ENCODE measurements at regions not wholly inside any gene's neighbourhood (a gene's known extent, or its start where the extent isn't known, plus 50 kb on each side); places are given as distances from the start of the nearest gene placed in this dataset.
"Not testable (repeated sequence)": the region's sequence is repeated elsewhere in the genome, so short reads cannot be mapped to it uniquely, and the experiment has no call there.

DNA sequence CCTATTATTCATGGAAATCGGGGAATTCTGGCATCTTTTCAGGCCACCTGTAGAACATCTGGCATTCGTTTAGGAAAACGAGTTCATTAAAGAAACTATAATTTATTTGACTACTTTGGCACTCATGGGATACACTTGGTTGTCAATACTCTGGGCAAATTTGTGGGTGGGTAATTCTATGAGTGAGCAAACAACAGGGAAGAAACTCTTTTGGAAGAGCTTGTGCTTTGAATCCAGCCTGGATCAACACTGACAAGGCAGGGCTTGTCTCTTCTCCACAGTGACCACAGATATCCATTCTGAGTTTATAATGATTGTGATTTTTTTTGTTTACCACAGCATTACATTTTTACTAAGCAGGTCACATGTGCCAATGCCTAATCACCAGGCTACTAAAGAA lies 394.7 kb downstream of the THBS2 start:
- no peak for DNase-seq (ENCODE audit: low read depth)
- TF ChIP-seq, protein P1, sequence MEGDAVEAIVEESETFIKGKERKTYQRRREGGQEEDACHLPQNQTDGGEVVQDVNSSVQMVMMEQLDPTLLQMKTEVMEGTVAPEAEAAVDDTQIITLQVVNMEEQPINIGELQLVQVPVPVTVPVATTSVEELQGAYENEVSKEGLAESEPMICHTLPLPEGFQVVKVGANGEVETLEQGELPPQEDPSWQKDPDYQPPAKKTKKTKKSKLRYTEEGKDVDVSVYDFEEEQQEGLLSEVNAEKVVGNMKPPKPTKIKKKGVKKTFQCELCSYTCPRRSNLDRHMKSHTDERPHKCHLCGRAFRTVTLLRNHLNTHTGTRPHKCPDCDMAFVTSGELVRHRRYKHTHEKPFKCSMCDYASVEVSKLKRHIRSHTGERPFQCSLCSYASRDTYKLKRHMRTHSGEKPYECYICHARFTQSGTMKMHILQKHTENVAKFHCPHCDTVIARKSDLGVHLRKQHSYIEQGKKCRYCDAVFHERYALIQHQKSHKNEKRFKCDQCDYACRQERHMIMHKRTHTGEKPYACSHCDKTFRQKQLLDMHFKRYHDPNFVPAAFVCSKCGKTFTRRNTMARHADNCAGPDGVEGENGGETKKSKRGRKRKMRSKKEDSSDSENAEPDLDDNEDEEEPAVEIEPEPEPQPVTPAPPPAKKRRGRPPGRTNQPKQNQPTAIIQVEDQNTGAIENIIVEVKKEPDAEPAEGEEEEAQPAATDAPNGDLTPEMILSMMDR (IDR thresholded peaks at IDR 0.05; ENCODE audit: insufficient read depth, low read depth, low read length, missing control alignments), result no peak
- no peak overlapping the region for H3K4me3 ChIP-seq (ENCODE audit: low read depth, low read length)

DNA sequence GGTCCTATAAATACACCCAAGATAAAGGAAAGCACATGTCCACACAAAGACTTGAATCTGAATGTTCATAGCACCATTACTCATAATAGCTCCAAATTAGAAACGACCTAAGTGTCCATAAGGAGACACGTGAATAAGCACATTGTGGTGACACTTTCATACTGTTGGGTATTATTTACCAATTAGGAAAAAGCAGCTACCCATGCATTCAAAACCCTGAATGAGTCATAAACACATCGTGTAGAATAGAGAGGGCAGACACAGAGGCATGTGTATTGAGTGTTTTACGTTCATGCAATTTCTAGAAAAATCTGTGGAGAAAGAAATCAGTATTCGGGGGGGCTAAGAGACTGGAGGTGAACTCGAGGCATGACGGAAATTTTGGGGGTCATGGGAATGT lies 396.7 kb downstream of the THBS2 start:
- TF ChIP-seq, protein P1 (IDR thresholded peaks at IDR 0.05; ENCODE audit: insufficient read depth, low read depth, low read length, missing control alignments), result no peak
- DNase-seq (ENCODE audit: low read depth), result no peak
- H3K4me3 ChIP-seq (ENCODE audit: low read depth, low read length), result no peak overlapping the region

DNA sequence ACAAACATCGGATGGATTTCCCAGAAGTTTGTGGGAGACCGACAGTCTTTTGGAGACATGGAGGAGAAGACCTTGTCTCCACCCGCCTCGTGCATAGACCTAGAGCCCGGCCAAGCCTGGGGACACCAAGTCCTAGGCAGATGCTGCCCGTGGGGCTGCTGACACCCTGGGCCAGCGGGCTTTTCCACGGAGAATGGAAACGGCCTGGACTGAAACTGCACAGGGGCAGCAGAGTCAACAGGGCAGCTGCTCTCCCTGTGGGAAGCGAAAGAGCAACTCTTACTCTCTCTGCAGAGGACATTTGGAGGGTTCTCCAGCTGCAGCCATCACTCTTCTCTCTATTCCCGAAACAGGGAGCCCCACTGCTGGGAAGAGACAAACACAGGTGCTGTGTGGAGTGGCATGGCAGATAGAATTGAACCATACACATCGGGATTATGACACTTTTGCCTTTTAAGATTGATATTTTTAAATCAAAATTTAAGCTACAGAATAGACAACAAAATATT lies 401.2 kb downstream of the THBS2 start:
- no peak for DNase-seq (ENCODE audit: low read depth)
- TF ChIP-seq, protein P1 (IDR thresholded peaks at IDR 0.05; ENCODE audit: insufficient read depth, low read depth, low read length, missing control alignments), result no peak
- H3K4me3 ChIP-seq (ENCODE audit: low read depth, low read length), result no peak overlapping the region

DNA sequence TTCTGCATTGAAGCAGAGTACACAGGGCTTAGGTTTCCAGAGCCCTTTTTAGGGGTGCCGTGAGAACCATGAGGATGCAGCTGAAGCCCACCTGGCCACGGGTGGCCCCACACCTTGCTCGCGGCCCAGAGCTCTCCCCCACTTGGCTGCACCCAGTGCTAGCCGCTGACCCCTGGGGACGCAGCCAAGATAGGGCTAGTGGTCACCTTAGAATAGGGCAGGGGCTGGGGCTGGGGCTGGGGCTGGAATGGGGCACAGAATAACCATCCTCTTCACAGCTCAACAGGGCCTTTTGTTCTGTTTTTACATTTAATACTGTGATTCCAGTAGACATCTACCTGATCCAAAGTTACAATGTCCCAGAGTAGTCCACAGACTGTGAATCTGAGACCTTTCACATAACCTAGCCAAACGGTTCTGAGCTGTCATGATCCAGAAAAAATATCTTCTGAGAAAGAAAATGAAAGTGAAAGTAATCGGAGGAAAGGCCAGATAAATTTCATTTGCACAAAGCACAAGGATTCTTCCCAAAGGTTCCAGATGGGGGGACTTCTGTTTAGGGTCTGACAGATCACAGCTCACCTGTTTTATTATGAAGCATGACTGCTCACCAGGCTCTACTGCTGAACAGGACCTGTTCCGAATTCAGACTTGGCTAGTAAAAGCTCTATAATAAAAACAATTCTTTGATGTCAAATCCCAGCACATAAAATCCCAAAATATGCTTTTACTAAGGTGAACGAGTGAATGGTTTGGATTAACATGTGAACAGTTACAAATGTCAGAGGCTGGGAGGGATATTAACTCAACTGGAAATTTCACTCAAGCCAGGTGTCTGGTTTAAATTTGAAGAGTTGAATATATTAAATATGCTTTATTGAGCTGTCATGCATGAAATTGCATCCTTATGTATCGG lies 401.9 kb downstream of the THBS2 start:
- TF ChIP-seq, protein P1 (IDR thresholded peaks at IDR 0.05; ENCODE audit: insufficient read depth, low read depth, low read length, missing control alignments), result no peak
- H3K4me3 ChIP-seq (ENCODE audit: low read depth, low read length), result no peak overlapping the region; the same call in 1 of the 2 replicates
- DNase-seq (ENCODE audit: low read depth), result no peak

DNA sequence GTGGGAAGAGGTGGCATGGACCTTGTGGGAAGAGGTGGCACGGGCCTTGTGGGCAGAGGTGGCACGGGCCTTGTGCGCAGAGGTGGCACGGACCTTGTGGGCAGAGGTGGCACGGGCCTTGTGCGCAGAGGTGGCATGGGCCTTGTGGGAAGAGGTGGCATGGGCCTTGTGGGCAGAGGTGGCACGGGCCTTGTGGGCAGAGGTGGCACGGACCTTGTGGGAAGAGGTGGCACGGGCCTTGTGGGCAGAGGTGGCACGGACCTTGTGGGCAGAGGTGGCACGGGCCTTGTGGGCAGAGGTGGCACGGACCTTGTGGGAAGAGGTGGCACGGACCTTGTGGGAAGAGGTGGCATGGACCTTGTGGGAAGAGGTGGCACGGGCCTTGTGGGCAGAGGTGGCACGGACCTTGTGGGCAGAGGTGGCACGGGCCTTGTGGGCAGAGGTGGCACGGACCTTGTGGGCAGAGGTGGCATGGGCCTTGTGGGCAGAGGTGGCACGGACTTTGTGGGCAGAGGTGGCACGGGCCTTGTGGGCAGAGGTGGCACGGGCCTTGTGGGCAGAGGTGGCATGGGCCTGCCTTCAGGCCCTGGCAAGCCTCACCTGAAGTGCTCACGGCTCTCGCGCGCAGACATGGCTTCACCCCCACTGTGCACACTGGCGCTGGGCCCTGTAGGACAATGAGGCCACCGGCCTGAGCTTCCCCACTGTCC lies 403.5 kb downstream of the THBS2 start:
- not testable (repeated sequence) for DNase-seq (ENCODE audit: low read depth); H3K4me3 ChIP-seq (ENCODE audit: low read depth, low read length)

DNA sequence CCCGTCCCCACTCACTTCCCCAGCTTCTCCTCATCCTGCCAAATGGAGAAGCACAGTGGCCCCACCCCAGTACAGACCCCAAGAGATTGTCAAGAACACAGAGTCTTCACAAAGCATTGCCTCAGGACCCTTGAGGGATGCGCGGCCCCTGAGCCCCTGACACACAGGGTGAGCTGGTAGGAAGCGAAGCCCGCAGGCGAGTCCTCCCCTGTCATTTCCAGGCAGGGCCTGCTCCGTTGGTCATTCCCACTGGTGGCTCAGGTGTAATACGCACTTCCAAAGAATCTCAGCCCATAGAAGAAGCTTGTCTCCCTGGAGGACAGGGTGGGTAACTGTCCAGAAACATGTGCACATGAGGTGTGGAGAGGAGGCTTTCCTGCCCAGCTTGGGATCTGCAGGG lies 404.2 kb downstream of the THBS2 start:
- no peak overlapping the region for H3K4me3 ChIP-seq (ENCODE audit: low read depth, low read length)
- TF ChIP-seq, protein P1 (IDR thresholded peaks at IDR 0.05; ENCODE audit: insufficient read depth, low read depth, low read length, missing control alignments), result no peak
- DNase-seq (ENCODE audit: low read depth), result no peak

DNA sequence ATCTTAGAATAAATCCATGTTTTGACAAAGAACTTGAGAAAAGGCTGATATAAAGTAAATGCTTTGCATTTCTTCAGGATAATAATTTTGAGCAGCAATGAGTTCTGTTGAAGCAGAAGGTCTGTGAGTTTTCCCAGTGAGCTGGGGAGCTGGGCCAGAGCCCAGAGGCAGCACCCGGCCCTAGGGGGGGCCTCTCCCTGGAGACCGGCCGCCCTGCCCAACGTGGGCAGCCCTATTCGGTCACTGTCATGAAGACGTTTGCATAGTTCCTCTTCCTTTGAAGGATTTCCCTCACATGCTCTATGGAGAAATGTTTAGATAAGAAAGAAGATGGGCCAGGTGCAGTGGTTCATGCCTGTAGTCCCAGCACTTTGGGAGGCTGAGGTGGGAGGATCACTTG lies 404.8 kb downstream of the THBS2 start:
- no peak overlapping the region for H3K4me3 ChIP-seq (ENCODE audit: low read depth, low read length)
- DNase-seq (ENCODE audit: low read depth), result no peak
- TF ChIP-seq, protein P1 (IDR thresholded peaks at IDR 0.05; ENCODE audit: insufficient read depth, low read depth, low read length, missing control alignments), result no peak
